Lower lobe of right lung (tissue), 2 donors: ENCODE measurements at regions not wholly inside any gene's neighbourhood (a gene's known extent, or its start where the extent isn't known, plus 50 kb on each side); places are given as distances from the start of the nearest gene placed in this dataset.
"Not testable (repeated sequence)": the region's sequence is repeated elsewhere in the genome, so short reads cannot be mapped to it uniquely, and the experiment has no call there.

ENCODE experiments used
- ATAC-seq, 2 donors: fragments of 200-7000 bp; cut with Tn5 transposase; one replicate each; pipeline ENCODE4 v1.9.1; 2020 to 2022; ENCODE audit warnings: mild to moderate bottlenecking in 2 of 2, moderate library complexity in 2 of 2
- DNase-seq: peaks from one replicate; pipeline ENCODE4 v3.0.0-alpha.2; 2020
- H3K27ac ChIP-seq: fragments of 200-600 bp; one replicate; pipeline ENCODE4 v1.8.0; 2022
- H3K27me3 ChIP-seq: fragments of 200-600 bp; one replicate; pipeline ENCODE4 v1.8.0; 2022; ENCODE audit warnings: low read depth
- H3K36me3 ChIP-seq: fragments of 200-600 bp; one replicate; pipeline ENCODE4 v1.8.0; 2022; ENCODE audit warnings: mild to moderate bottlenecking
- H3K4me1 ChIP-seq: fragments of 200-600 bp; one replicate; pipeline ENCODE4 v1.8.0; 2022
- H3K4me3 ChIP-seq: fragments of 200-600 bp; one replicate; pipeline ENCODE4 v1.8.0; 2022; ENCODE audit warnings: mild to moderate bottlenecking
- H3K9me3 ChIP-seq: fragments of 200-600 bp; one replicate; pipeline ENCODE4 v1.8.0; 2022
- CTCF ChIP-seq: fragments of 200-600 bp; IDR thresholded peaks from one replicate; pipeline ENCODE4 v1.8.0; 2022; ENCODE audit warnings: antibody characterized with exemption, mild to moderate bottlenecking
- intact Hi-C: fragments of 100-400 bp; cut with DNase I; formaldehyde crosslinking; loops from one replicate; pipeline ENCODE4 v1.11.0; 2022
- donor health status: DM: no; HTN: yes; CAD: no; lungs with severe emphysema.

- intact Hi-C loops = no loop called here
- ATAC-seq (no peak), DNase-seq (no peak)
- H3K27ac ChIP-seq = no peak overlapping the region
- H3K4me3 ChIP-seq = no peak overlapping the region
- no peaks in the 10 kb centered on the region for H3K27me3 ChIP-seq
- TF ChIP-seq CTCF = no peak
- H3K9me3 ChIP-seq = no peaks in the 10 kb centered on the region
- H3K4me1 ChIP-seq = peaks cover 21% of the 10 kb centered on the region
- H3K36me3 ChIP-seq = no peaks in the 10 kb centered on the region
These were observed 94.8 kb upstream of the CYRIA start for GRCh38 chr2:16760426-16760825.

- H3K4me1 ChIP-seq = peaks cover 7% of the 10 kb centered on the region
- DNase-seq (peak; percentile 84), ATAC-seq (peak; percentile 92 to 94)
- peak; percentile 89 for TF ChIP-seq CTCF
- no peak overlapping the region for H3K4me3 ChIP-seq
- H3K36me3 ChIP-seq = no peaks in the 10 kb centered on the region
- intact Hi-C loops = loop anchor here (10.0 kb wide), 1 partner anchor 142 kb away; no protein-coding TSS in a partner anchor
- no peaks in the 10 kb centered on the region for H3K9me3 ChIP-seq
- peak overlapping the region; percentile 3 for H3K27ac ChIP-seq
- no peaks in the 10 kb centered on the region for H3K27me3 ChIP-seq
These were observed 91.4 kb upstream of the CYRIA start for GRCh38 chr2:16756831-16757644.

GRCh38 chr2:16755442-16755841, 89.8 kb upstream of the CYRIA start:
- no peaks in the 10 kb centered on the region for H3K27me3 ChIP-seq
- DNase-seq = no peak
- peaks cover 7% of the 10 kb centered on the region for H3K4me1 ChIP-seq
- no peak overlapping the region for H3K27ac ChIP-seq
- H3K36me3 ChIP-seq = no peaks in the 10 kb centered on the region
- no peak for ATAC-seq
- intact Hi-C loops = loop anchor here (10.0 kb wide), 1 partner anchor 141 kb away; no protein-coding TSS in a partner anchor
- no peaks in the 10 kb centered on the region for H3K9me3 ChIP-seq
- TF ChIP-seq CTCF = no peak
- H3K4me3 ChIP-seq = no peak overlapping the region

- not testable (repeated sequence) for ATAC-seq, DNase-seq, H3K27me3 ChIP-seq, H3K27ac ChIP-seq, H3K9me3 ChIP-seq, H3K4me3 ChIP-seq, H3K4me1 ChIP-seq, H3K36me3 ChIP-seq
- intact Hi-C loops = loop anchor here (10.0 kb wide), 1 partner anchor 138 kb away; no protein-coding TSS in a partner anchor
These were observed 87.4 kb upstream of the CYRIA start for GRCh38 chr2:16753025-16753424.

- intact Hi-C loops = loop anchor here (10.0 kb wide), 1 partner anchor 136 kb away; no protein-coding TSS in a partner anchor
- not testable (repeated sequence) for H3K27ac ChIP-seq, ATAC-seq, H3K9me3 ChIP-seq, H3K4me3 ChIP-seq, H3K36me3 ChIP-seq, DNase-seq, H3K27me3 ChIP-seq, H3K4me1 ChIP-seq
These were observed 85.2 kb upstream of the CYRIA start for GRCh38 chr2:16750925-16751214.

- intact Hi-C loops = loop anchor here (10.0 kb wide), 1 partner anchor 136 kb away; no protein-coding TSS in a partner anchor
- Histone ChIP-seq H3K9me3 (no peaks in the 10 kb centered on the region), H3K4me3 (no peak overlapping the region), H3K27ac (no peak overlapping the region), H3K4me1 (no peaks in the 10 kb centered on the region), H3K27me3 (no peaks in the 10 kb centered on the region), H3K36me3 (no peaks in the 10 kb centered on the region)
- DNase-seq = no peak
- no peak for ATAC-seq
- TF ChIP-seq CTCF = no peak
These were observed 84.7 kb upstream of the CYRIA start for GRCh38 chr2:16750175-16750924.

- not testable (repeated sequence) for DNase-seq
These were observed 83.1 kb upstream of the CYRIA start for GRCh38 chr2:16748511-16749266.

More at GRCh38 chr2:16748511-16749266, 83.1 kb upstream of the CYRIA start:
- H3K27me3 ChIP-seq, H3K4me3 ChIP-seq, H3K9me3 ChIP-seq, H3K4me1 ChIP-seq, H3K36me3 ChIP-seq, ATAC-seq, intact Hi-C loops, H3K27ac ChIP-seq: not testable (repeated sequence)
